Mucosa of stomach (tissue), 1 donor: ENCODE measurements at regions not wholly inside any gene's neighbourhood (a gene's known extent, or its start where the extent isn't known, plus 50 kb on each side); places are given as distances from the start of the nearest gene placed in this dataset.

Source experiments
- H3K27me3 ChIP-seq: one replicate; pipeline ENCODE4 v1.7.0; 2013; ENCODE audit warnings: mild to moderate bottlenecking, low read length; ENCODE audit not compliant: control insufficient read depth, insufficient read depth
- H3K36me3 ChIP-seq: one replicate; pipeline ENCODE4 v1.7.0; 2013; ENCODE audit warnings: low read length; ENCODE audit not compliant: control insufficient read depth, insufficient read depth
- H3K4me1 ChIP-seq: one replicate; pipeline ENCODE4 v1.7.0; 2013; ENCODE audit warnings: mild to moderate bottlenecking, low read length; ENCODE audit not compliant: control insufficient read depth, insufficient read depth
- H3K4me3 ChIP-seq: one replicate; pipeline ENCODE4 v1.7.0; 2013; ENCODE audit warnings: low read length
- H3K9ac ChIP-seq: one replicate; pipeline ENCODE4 v1.7.0; 2013; ENCODE audit warnings: mild to moderate bottlenecking, low read length, moderate library complexity
- H3K9me3 ChIP-seq: one replicate; pipeline ENCODE4 v1.7.0; 2013; ENCODE audit warnings: mild to moderate bottlenecking, low read length, moderate library complexity; ENCODE audit not compliant: control insufficient read depth
- donor health status: Pancreatic carcinoma.

GRCh38 chr5:161105525-161105924 lies 253.5 kb upstream of the ATP10B start:
- Histone ChIP-seq H3K27me3 (no peaks in the 10 kb centered on the region), H3K36me3 (no peaks in the 10 kb centered on the region), H3K9ac (no peak overlapping the region), H3K4me1 (no peaks in the 10 kb centered on the region), H3K4me3 (no peak overlapping the region), H3K9me3 (no peaks in the 10 kb centered on the region)

DNA sequence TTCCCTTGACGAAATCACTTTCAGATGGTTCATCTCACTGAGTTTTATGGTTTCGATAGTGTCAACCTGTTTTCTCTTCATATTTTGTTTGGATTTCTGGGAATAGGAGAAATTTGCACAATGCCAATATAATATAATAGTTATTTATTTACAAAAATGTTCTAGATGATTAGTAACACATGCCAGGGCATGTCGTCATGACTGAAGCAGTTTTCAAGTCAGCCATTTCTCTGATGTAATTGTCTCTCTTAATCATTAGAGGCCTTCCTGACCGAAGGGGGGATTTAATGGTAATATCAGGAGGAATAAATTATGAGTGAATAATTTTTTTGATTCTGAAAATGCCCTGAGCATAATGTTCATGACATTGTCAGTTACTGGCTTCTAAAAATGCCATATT lies 246.5 kb upstream of the ATP10B start:
- no peaks in the 10 kb centered on the region for H3K4me1 ChIP-seq
- no peaks in the 10 kb centered on the region for H3K27me3 ChIP-seq
- no peak overlapping the region for H3K4me3 ChIP-seq
- no peaks in the 10 kb centered on the region for H3K9me3 ChIP-seq
- no peak overlapping the region for H3K9ac ChIP-seq
- no peaks in the 10 kb centered on the region for H3K36me3 ChIP-seq

DNA sequence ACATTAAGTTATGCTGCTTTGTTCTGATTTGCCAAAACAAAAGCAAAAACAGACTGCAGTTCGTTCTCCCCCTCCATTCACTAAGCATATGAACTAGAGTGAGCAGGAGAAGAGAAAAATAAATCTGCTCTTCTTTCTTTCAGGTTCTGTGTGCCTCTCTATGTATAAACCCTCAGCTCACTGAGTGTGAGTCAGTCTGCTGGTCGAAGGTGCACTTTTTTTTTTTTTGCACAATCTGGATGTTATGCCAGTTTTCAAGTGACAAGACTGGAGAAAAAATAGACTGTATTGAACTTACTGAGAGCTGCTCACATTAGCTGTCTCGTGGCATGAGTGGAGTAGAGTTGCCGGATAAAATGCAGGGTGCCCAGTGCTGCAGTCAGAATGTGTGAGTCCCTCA lies 244.6 kb upstream of the ATP10B start:
- no peaks in the 10 kb centered on the region for H3K9me3 ChIP-seq
- H3K4me1 ChIP-seq, result no peaks in the 10 kb centered on the region
- H3K27me3 ChIP-seq, result no peaks in the 10 kb centered on the region
- no peak overlapping the region for H3K4me3 ChIP-seq
- H3K36me3 ChIP-seq, result no peaks in the 10 kb centered on the region
- no peak overlapping the region for H3K9ac ChIP-seq

DNA sequence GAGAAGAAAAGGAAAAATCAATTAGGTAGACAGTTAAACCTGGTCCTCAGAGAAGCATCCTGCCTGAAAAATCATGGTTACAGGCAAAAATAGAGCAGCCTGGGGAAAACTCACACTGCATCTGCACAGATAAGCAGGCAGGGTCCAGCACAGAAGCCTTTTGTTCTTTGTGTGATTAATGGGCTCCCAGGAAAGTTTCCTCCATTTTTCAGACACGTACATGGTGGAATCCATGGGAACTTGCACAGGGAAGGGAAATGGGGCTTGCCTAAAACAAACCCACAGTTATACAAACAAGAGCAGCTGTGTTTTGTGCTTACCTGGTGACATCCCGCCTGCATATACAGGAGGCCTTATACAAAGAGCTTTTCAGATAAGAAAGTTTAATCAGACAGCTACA lies 243.9 kb upstream of the ATP10B start:
- Histone ChIP-seq H3K4me1 (no peaks in the 10 kb centered on the region), H3K4me3 (no peak overlapping the region), H3K9ac (no peak overlapping the region), H3K9me3 (no peaks in the 10 kb centered on the region), H3K36me3 (no peaks in the 10 kb centered on the region), H3K27me3 (no peaks in the 10 kb centered on the region)

DNA sequence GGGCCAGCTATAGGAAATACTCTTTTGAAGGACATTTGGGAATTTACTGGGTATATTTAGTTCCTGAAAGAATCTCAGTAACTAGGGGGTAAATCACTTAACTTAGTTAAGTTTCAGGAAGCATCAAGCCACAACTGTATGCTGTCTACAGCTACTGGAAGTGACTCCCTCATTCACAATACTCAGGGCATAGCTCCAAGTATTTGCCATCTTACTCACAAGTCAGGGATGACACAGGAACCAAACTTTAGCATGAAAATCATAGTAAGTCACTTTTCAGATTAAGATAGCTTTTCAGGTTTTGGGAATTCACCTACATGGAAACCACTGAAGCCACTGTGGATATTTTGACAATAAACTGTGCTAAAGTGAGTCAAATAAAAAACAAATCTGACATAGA lies 242.4 kb upstream of the ATP10B start:
- H3K9ac ChIP-seq, result no peak overlapping the region
- no peaks in the 10 kb centered on the region for H3K36me3 ChIP-seq
- no peaks in the 10 kb centered on the region for H3K9me3 ChIP-seq
- H3K4me1 ChIP-seq, result no peaks in the 10 kb centered on the region
- H3K4me3 ChIP-seq, result no peak overlapping the region
- H3K27me3 ChIP-seq, result no peaks in the 10 kb centered on the region

DNA sequence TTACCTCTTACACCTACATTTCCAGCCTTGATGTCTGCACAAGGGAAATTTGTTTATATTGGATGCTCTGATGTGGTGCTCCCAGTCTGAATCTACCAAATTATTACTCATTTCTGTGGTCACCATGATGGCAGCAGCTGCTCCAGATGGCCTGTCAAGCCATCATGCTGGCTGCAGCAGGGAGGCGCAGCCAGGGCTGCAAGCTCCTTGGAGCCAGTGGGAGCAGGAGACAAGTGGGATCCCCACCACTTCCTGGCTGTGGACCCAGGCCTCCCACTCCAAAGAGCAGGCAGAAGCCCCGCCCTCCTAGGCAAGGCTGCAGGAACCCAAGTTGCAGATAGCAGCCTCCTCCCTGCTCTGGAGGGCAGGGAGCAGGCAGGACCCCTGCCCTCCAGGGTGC lies 241.1 kb upstream of the ATP10B start:
- Histone ChIP-seq H3K36me3 (no peaks in the 10 kb centered on the region), H3K9ac (no peak overlapping the region), H3K4me1 (no peaks in the 10 kb centered on the region), H3K27me3 (no peaks in the 10 kb centered on the region), H3K9me3 (no peaks in the 10 kb centered on the region), H3K4me3 (no peak overlapping the region)

- H3K4me3 ChIP-seq, result no peak overlapping the region
- no peaks in the 10 kb centered on the region for H3K4me1 ChIP-seq
- no peaks in the 10 kb centered on the region for H3K36me3 ChIP-seq
- H3K9ac ChIP-seq, result no peak overlapping the region
- H3K9me3 ChIP-seq, result no peaks in the 10 kb centered on the region
- H3K27me3 ChIP-seq, result no peaks in the 10 kb centered on the region
These were observed 237.6 kb upstream of the ATP10B start for GRCh38 chr5:161089569-161089968.

GRCh38 chr5:161086461-161086860 lies 234.4 kb upstream of the ATP10B start:
- no peak overlapping the region for H3K9ac ChIP-seq
- no peak overlapping the region for H3K4me3 ChIP-seq

GRCh38 chr5:161085056-161085455 lies 233.0 kb upstream of the ATP10B start:
- no peaks in the 10 kb centered on the region for H3K27me3 ChIP-seq
- no peak overlapping the region for H3K4me3 ChIP-seq
- no peaks in the 10 kb centered on the region for H3K36me3 ChIP-seq

More at GRCh38 chr5:161086461-161086860, 234.4 kb upstream of the ATP10B start:
- no peaks in the 10 kb centered on the region for H3K36me3 ChIP-seq
- H3K4me1 ChIP-seq, result no peaks in the 10 kb centered on the region
- no peaks in the 10 kb centered on the region for H3K9me3 ChIP-seq
- H3K27me3 ChIP-seq, result no peaks in the 10 kb centered on the region

DNA sequence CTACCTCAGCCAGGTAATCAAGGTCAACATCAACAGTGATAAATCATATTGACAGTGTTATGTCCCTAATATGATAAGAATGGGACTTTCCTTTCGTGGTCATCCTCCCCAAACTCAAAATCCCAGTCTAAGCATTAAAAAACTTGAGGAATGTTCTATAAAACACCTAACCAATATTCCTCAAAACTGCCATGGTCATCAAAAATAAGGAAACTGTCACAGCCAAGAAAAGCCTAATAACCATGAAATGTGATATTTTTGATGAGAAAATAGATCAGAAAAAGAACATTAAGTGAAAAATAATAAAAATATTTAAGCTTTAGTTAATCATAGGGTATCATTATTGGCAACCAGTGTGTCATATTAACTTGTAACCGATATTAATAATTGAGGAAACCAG lies 232.1 kb upstream of the ATP10B start:
- H3K4me1 ChIP-seq, result no peaks in the 10 kb centered on the region
- H3K9me3 ChIP-seq, result no peaks in the 10 kb centered on the region
- no peaks in the 10 kb centered on the region for H3K27me3 ChIP-seq
- H3K4me3 ChIP-seq, result no peak overlapping the region
- H3K9ac ChIP-seq, result no peak overlapping the region
- no peaks in the 10 kb centered on the region for H3K36me3 ChIP-seq

More at GRCh38 chr5:161085056-161085455, 233.0 kb upstream of the ATP10B start:
- H3K9ac ChIP-seq, result no peak overlapping the region
- no peaks in the 10 kb centered on the region for H3K9me3 ChIP-seq
- H3K4me1 ChIP-seq, result no peaks in the 10 kb centered on the region

GRCh38 chr5:161078793-161079192 lies 226.8 kb upstream of the ATP10B start:
- H3K27me3 ChIP-seq, result no peaks in the 10 kb centered on the region
- no peaks in the 10 kb centered on the region for H3K36me3 ChIP-seq
- H3K9ac ChIP-seq, result no peak overlapping the region
- no peak overlapping the region for H3K4me3 ChIP-seq
- no peaks in the 10 kb centered on the region for H3K4me1 ChIP-seq
- no peaks in the 10 kb centered on the region for H3K9me3 ChIP-seq

GRCh38 chr5:161077936-161078545 lies 226.0 kb upstream of the ATP10B start:
- H3K9me3 ChIP-seq, result no peaks in the 10 kb centered on the region
- H3K9ac ChIP-seq, result no peak overlapping the region
- no peaks in the 10 kb centered on the region for H3K4me1 ChIP-seq
- no peaks in the 10 kb centered on the region for H3K27me3 ChIP-seq
- no peak overlapping the region for H3K4me3 ChIP-seq
- no peaks in the 10 kb centered on the region for H3K36me3 ChIP-seq

DNA sequence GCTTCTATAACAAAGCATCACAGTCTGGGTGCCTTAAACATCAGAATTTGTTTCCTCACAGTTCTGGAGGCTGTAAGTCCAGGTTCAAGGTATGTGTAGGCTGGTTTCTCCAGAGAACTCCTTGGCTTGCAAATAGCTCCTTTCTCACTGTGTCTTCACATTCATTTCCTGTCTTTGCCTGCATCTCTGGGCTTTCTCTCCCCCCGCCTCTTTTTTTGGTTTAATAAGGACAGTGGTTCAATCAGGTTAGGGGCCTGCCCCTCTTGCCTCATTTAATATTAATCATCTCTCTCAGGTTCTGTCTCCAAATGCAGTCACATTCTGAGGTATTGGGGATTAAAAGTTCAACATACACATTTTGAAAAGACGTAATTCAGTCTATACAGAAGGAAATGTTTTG lies 225.5 kb upstream of the ATP10B start:
- H3K36me3 ChIP-seq, result no peaks in the 10 kb centered on the region
- no peaks in the 10 kb centered on the region for H3K27me3 ChIP-seq
- no peak overlapping the region for H3K9ac ChIP-seq
- H3K9me3 ChIP-seq, result no peaks in the 10 kb centered on the region
- H3K4me1 ChIP-seq, result no peaks in the 10 kb centered on the region
- no peak overlapping the region for H3K4me3 ChIP-seq
